ENCODE measurements at regions not wholly inside any gene's neighbourhood (a gene's known extent, or its start where the extent isn't known, plus 50 kb on each side); places are given as distances from the start of the nearest gene placed in this dataset.

DNA sequence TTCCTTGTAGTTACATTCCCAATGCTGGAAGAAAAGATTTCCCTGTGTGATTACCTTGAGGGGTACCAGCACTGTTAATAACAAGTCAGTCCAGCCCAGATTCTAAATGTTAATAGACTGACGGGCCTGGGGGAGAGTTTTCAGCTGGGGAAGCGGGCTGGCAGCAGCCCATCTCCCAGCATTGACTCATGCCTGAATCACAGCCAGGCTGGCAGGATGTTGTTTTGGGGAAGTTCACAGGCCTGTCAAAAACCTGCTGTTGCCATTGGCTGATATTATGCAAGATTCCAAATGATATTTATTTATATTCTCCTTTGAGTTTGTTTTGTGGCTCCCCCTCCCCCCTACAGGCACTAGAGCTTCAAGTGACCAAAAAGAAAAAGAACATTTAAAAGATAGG, 213.9 kb upstream of the CNR1 start:
- H3K4me3 ChIP-seq = no peak overlapping the region
- H3K27ac ChIP-seq = no peak overlapping the region
- DNase-seq (peak in 2 of 3 donors; percentile 45 to 47), ATAC-seq (peak in 3 of 4 donors; percentile 29 to 92 (median 91))
- intact Hi-C loops (cut with DNase I) = no loop called here
- no peaks in the 10 kb centered on the region for H3K36me3 ChIP-seq
- no peaks in the 10 kb centered on the region for H3K4me1 ChIP-seq
- no peaks in the 10 kb centered on the region for H3K27me3 ChIP-seq
- no peaks in the 10 kb centered on the region for H3K9me3 ChIP-seq
- WGBS (ENCODE audit: insufficient coverage, low coverage, low lambda C conversion rate, missing lambda C conversion rate) = 17% methylated on average over 2 of the region's 2 CpGs
- TF ChIP-seq POLR2A (IDR thresholded peaks at IDR 0.05) = no peak
- TF ChIP-seq, protein P1, sequence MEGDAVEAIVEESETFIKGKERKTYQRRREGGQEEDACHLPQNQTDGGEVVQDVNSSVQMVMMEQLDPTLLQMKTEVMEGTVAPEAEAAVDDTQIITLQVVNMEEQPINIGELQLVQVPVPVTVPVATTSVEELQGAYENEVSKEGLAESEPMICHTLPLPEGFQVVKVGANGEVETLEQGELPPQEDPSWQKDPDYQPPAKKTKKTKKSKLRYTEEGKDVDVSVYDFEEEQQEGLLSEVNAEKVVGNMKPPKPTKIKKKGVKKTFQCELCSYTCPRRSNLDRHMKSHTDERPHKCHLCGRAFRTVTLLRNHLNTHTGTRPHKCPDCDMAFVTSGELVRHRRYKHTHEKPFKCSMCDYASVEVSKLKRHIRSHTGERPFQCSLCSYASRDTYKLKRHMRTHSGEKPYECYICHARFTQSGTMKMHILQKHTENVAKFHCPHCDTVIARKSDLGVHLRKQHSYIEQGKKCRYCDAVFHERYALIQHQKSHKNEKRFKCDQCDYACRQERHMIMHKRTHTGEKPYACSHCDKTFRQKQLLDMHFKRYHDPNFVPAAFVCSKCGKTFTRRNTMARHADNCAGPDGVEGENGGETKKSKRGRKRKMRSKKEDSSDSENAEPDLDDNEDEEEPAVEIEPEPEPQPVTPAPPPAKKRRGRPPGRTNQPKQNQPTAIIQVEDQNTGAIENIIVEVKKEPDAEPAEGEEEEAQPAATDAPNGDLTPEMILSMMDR (IDR thresholded peaks at IDR 0.05) = no peak

DNA sequence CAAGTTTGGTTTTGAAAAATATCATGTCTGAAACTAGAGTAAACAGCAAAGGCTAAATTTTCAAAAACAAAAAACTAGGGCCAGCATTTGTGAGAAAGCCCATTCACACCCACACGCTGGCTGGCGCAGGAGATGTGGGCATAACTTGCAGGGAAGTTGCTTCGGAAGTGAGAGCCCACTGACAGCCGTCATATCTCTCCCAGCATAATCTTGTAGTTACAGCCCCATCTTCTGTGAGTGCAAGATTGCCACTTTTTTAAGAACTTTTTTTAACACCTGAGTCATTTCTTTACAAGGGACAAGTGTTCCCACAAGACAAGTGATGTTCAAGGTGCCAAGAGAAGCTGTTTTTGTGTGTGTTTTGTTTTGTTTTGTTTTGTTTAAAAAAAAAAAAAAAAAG, 212.5 kb upstream of the CNR1 start:
- Histone ChIP-seq H3K4me1 (no peaks in the 10 kb centered on the region), H3K4me3 (no peak overlapping the region), H3K9me3 (no peaks in the 10 kb centered on the region), H3K27ac (no peak overlapping the region), H3K27me3 (no peaks in the 10 kb centered on the region), H3K36me3 (no peaks in the 10 kb centered on the region)
- ATAC-seq (no peak), DNase-seq (no peak)
- intact Hi-C loops (cut with DNase I) = no loop called here
- TF ChIP-seq, protein P1 (IDR thresholded peaks at IDR 0.05) = no peak
- no peak for TF ChIP-seq POLR2A (IDR thresholded peaks at IDR 0.05)
- 78% methylated on average over 4 of the region's 4 CpGs for WGBS (ENCODE audit: insufficient coverage, low coverage, low lambda C conversion rate, missing lambda C conversion rate)

DNA sequence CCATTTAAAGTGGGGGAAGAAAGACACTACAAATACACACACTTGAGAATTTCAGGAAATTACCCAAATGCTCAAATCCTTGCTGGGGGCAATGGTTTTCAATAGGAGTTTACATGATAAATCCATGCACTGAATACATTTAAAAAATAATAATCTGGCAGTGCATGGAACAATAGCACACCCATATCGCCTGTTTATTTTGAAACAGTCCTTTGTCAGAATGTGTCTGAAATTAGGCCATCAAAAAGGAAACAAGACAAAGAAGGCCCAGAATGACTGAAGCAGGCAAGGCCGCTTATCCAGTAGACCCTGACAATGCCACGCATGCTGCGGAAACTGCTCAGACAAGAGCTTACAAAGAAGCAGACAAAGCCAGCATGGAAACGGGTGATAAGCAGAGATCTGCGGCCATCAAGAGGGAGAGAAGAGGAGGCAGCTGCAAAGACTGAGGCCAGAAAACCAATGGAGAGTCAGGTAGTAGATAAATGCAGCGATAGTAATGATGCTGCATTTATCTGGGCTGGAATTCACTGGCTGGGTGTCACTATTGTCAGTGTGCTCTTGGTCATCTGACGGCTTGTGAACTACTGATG, 211.9 kb upstream of the CNR1 start:
- no peak overlapping the region for H3K4me3 ChIP-seq
- intact Hi-C loops (cut with DNase I) = no loop called here
- no peaks in the 10 kb centered on the region for H3K27me3 ChIP-seq
- DNase-seq = no peak
- no peak overlapping the region for H3K27ac ChIP-seq
- H3K4me1 ChIP-seq = no peaks in the 10 kb centered on the region
- TF ChIP-seq, protein P1 (IDR thresholded peaks at IDR 0.05) = no peak
- no peak for TF ChIP-seq POLR2A (IDR thresholded peaks at IDR 0.05)
- no peaks in the 10 kb centered on the region for H3K9me3 ChIP-seq
- no peak for ATAC-seq
- H3K36me3 ChIP-seq = no peaks in the 10 kb centered on the region
- WGBS (ENCODE audit: insufficient coverage, low coverage, low lambda C conversion rate, missing lambda C conversion rate) = 63% methylated on average over 8 of the region's 8 CpGs

DNA sequence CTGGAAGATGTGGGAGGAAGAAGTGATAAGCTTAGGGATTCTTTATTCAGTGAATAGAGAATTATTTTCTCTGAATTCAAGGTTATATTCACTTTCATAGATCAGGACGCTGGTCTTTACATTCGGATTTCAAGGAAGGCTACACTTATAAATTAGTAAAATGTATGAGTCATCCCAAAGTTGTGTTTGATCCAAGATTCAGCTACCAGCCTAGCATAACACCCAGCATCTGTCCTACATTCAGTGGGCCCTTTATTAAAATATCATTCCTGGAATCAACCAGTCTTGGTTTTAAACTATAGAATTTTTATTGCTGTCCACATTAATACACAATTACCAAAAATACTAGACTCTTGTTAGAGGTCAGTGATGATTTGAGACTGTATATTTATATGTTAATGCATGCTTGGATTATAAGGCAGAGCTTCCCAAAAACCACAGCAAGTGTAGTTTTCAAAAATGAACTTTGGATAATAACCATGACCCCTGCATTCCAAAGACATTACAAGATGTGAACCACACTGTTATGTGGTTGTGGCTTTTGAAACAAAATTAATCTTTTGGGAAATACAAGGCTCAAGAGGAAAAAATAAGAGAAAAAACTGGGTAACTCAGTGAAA, 210.7 kb upstream of the CNR1 start:
- ATAC-seq (no peak), DNase-seq (no peak)
- Histone ChIP-seq H3K4me1 (no peaks in the 10 kb centered on the region), H3K9me3 (no peaks in the 10 kb centered on the region), H3K27me3 (no peaks in the 10 kb centered on the region), H3K4me3 (no peak overlapping the region), H3K36me3 (no peaks in the 10 kb centered on the region), H3K27ac (no peak overlapping the region)
- WGBS (ENCODE audit: insufficient coverage, low coverage, low lambda C conversion rate, missing lambda C conversion rate) = 34% methylated on average over 2 of the region's 2 CpGs
- TF ChIP-seq, protein P1 (IDR thresholded peaks at IDR 0.05) = no peak
- no peak for TF ChIP-seq POLR2A (IDR thresholded peaks at IDR 0.05)
- intact Hi-C loops (cut with DNase I) = no loop called here

All from right lobe of liver (tissue), 6 donors.